GM12874 (cell line): ENCODE measurements at regions not wholly inside any gene's neighbourhood (a gene's known extent, or its start where the extent isn't known, plus 50 kb on each side); places are given as distances from the start of the nearest gene placed in this dataset.

Experiments used
- CTCF ChIP-seq: IDR thresholded peaks from 2 replicates; pipeline ENCODE4 v1.5.1; 2011; ENCODE audit warnings: low read depth, mild to moderate bottlenecking, control low read depth, low read length, moderate library complexity; ENCODE audit not compliant: insufficient read depth

- no peak for TF ChIP-seq CTCF
These were observed 334.6 kb downstream of the ARL6IP6 start for GRCh38 chr2:153052807-153053559.

GRCh38 chr2:153047220-153047619 lies 328.8 kb downstream of the ARL6IP6 start:
- no peak for TF ChIP-seq CTCF

- TF ChIP-seq CTCF = no peak
These were observed 325.0 kb downstream of the ARL6IP6 start for GRCh38 chr2:153043385-153043784.

GRCh38 chr2:153028626-153029025 lies 310.2 kb downstream of the ARL6IP6 start:
- no peak for TF ChIP-seq CTCF

GRCh38 chr2:153027533-153027932 lies 309.1 kb downstream of the ARL6IP6 start:
- no peak for TF ChIP-seq CTCF

GRCh38 chr2:153020201-153020600 lies 301.8 kb downstream of the ARL6IP6 start:
- TF ChIP-seq CTCF = no peak

GRCh38 chr2:153005071-153005730 lies 286.8 kb downstream of the ARL6IP6 start:
- TF ChIP-seq CTCF = no peak
